GM21786 (cell line): ENCODE measurements at regions not wholly inside any gene's neighbourhood (a gene's known extent, or its start where the extent isn't known, plus 50 kb on each side); places are given as distances from the start of the nearest gene placed in this dataset.

Experiments used
- ATAC-seq: cut with Tn5 transposase; IDR thresholded peaks from one replicate; pipeline ENCODE4 v1.9.1; 2021; ENCODE audit not compliant: unreplicated experiment

GRCh38 chr12:69059465-69060457 lies 126.8 kb upstream of the CPM start:
- ATAC-seq: no peak

GRCh38 chr12:69061574-69061973 lies 128.6 kb upstream of the CPM start:
- no peak for ATAC-seq

GRCh38 chr12:69062621-69063237 lies 129.8 kb upstream of the CPM start:
- ATAC-seq: no peak

GRCh38 chr12:69064734-69065443 lies 131.9 kb upstream of the CPM start:
- no peak for ATAC-seq

GRCh38 chr12:69065775-69066174 lies 132.8 kb upstream of the CPM start:
- no peak for ATAC-seq

GRCh38 chr12:69066492-69067373 lies 133.8 kb upstream of the CPM start:
- ATAC-seq: no peak

GRCh38 chr12:69067713-69068112 lies 134.7 kb upstream of the CPM start:
- no peak for ATAC-seq

- no peak for ATAC-seq
These were observed 135.5 kb upstream of the CPM start for GRCh38 chr12:69068448-69068847.

- ATAC-seq: no peak
These were observed 136.5 kb upstream of the CPM start for GRCh38 chr12:69069479-69069878.

- ATAC-seq: peak; percentile 93
These were observed 137.5 kb upstream of the CPM start for GRCh38 chr12:69070319-69071090.

GRCh38 chr12:69071091-69071370 lies 138.1 kb upstream of the CPM start:
- no peak for ATAC-seq

- no peak for ATAC-seq
These were observed 140.1 kb upstream of the CPM start for GRCh38 chr12:69073035-69073434.

- ATAC-seq: no peak
These were observed 141.8 kb upstream of the CPM start for GRCh38 chr12:69074556-69075349.

- ATAC-seq: no peak
These were observed 150.7 kb upstream of the CPM start for GRCh38 chr12:69083689-69084088.

GRCh38 chr12:69084816-69085378 lies 151.9 kb upstream of the CPM start:
- ATAC-seq: no peak

GRCh38 chr12:69085852-69086251 lies 152.9 kb upstream of the CPM start:
- no peak for ATAC-seq

GRCh38 chr12:69087986-69088385 lies 151.4 kb upstream of the CPSF6 start:
- no peak for ATAC-seq

GRCh38 chr12:69090722-69091121 lies 148.6 kb upstream of the CPSF6 start:
- no peak for ATAC-seq

GRCh38 chr12:69091442-69092017 lies 147.8 kb upstream of the CPSF6 start:
- ATAC-seq: no peak
